Transverse colon (tissue), 4 donors: ENCODE measurements at regions not wholly inside any gene's neighbourhood (a gene's known extent, or its start where the extent isn't known, plus 50 kb on each side); places are given as distances from the start of the nearest gene placed in this dataset.
"Not testable (repeated sequence)": the region's sequence is repeated elsewhere in the genome, so short reads cannot be mapped to it uniquely, and the experiment has no call there.

Experiments
- DNase-seq: peaks from one replicate; pipeline ENCODE4 v3.0.0-alpha.2; 2019
- H3K27ac ChIP-seq, 4 donors: fragments of 200-600 bp; sonication (generic); 2 replicates each; pipeline ENCODE4 v1.5.1; 2016 to 2018; ENCODE audit warnings: inconsistent platforms in 4 of 4
- H3K27me3 ChIP-seq: fragments of 200-600 bp; sonication (generic); 2 replicates; pipeline ENCODE4 v1.5.1; 2017; ENCODE audit warnings: inconsistent platforms
- H3K36me3 ChIP-seq, 4 donors: fragments of 200-600 bp; sonication (generic); 2 replicates each; pipeline ENCODE4 v1.5.1; 2017 to 2019; ENCODE audit warnings: inconsistent platforms in 4 of 4
- H3K4me1 ChIP-seq, 4 donors: fragments of 200-600 bp; sonication (generic); 2 replicates each; pipeline ENCODE4 v1.5.1; 2017 to 2020; ENCODE audit warnings: inconsistent platforms in 4 of 4
- H3K4me3 ChIP-seq, 4 donors: fragments of 200-600 bp; sonication (generic); 1 replicate in 1 of 4; 2 replicates in 3 of 4; pipeline versions ENCODE4 v1.5.1 to v1.6.1; 2017 to 2019; ENCODE audit warnings: inconsistent platforms in 4 of 4
- H3K9me3 ChIP-seq, 2 donors: fragments of 200-600 bp; sonication (generic); 2 replicates each; pipeline ENCODE4 v1.5.1; 2017 to 2019; ENCODE audit warnings: inconsistent platforms in 2 of 2
- CTCF ChIP-seq, 5 experiments: fragments of 200-600 bp in 3 of 5; fragments of 450-650 bp in 2 of 5; sonication (generic) in 3 of 5; IDR thresholded peaks; 1 replicate in 2 of 5; 2 replicates in 3 of 5; pipeline ENCODE4 v1.5.1; 2016 to 2017; ENCODE audit warnings: antibody characterized with exemption in 5 of 5, inconsistent platforms in 3 of 5, mild to moderate bottlenecking in 2 of 5, moderate library complexity in 1 of 5
- EP300 ChIP-seq: sonication (generic); formaldehyde crosslinking; IDR thresholded peaks from one replicate; pipeline ENCODE4 v1.6.1; 2017; ENCODE audit warnings: antibody characterized with exemption, low read depth
- POLR2A ChIP-seq: fragments of 450-650 bp; IDR thresholded peaks from one replicate; pipeline ENCODE4 v1.6.1; 2016; ENCODE audit warnings: antibody characterized with exemption, mild to moderate bottlenecking, moderate library complexity
- POLR2AphosphoS5 ChIP-seq, 3 donors: sonication (generic); formaldehyde crosslinking; IDR thresholded peaks; one replicate each; pipeline ENCODE4 v1.6.1; 2016; ENCODE audit warnings: antibody characterized with exemption in 3 of 3
- WGBS, 2 donors: methylation state at CpG; one replicate each; pipeline ENCODE4 v1.1.5; 2018; ENCODE audit warnings: low coverage in 1 of 2; 5-methylcytosine and 5-hydroxymethylcytosine counted together
- in situ Hi-C, 4 donors: fragments of 200-750 bp; cut with MboI; loops; one replicate each; pipeline versions ENCODE4 v1.15.0 to v1.15.1; 2017; ENCODE audit warnings: low sequenced_read_pairs in 3 of 4, low pct_ligation_motif_present in 1 of 4, low pct_unique_long_range_greater_than_20kb in 1 of 4
- intact Hi-C: fragments of 100-400 bp; cut with DNase I; formaldehyde crosslinking; loops from one replicate; pipeline ENCODE4 v1.15.1; 2023; ENCODE audit warnings: low total_unique reads

- TF ChIP-seq CTCF (IDR thresholded peaks at IDR 0.05) (no peak), POLR2AphosphoS5 (IDR thresholded peaks at IDR 0.05) (no peak), POLR2A (no peak), EP300 (no peak)
- intact Hi-C loops (no loop called here), in situ Hi-C loops (no loop called here)
- DNase-seq = no peak
- no peak overlapping the region for H3K4me3 ChIP-seq
- 60 to 76% methylated on average over 2 to 7 of the region's 7 CpGs for WGBS, 2 donors
- H3K36me3 ChIP-seq = no peaks in the 10 kb centered on the region
- H3K27me3 ChIP-seq = no peaks in the 10 kb centered on the region
- no peaks in the 10 kb centered on the region for H3K9me3 ChIP-seq
- H3K4me1 ChIP-seq = no peaks in the 10 kb centered on the region
- no peak overlapping the region for H3K27ac ChIP-seq
Measured at GRCh38 chr13:100977841-100978240, 303.2 kb upstream of the TMTC4 start.

- H3K4me1 ChIP-seq = no peaks in the 10 kb centered on the region
- WGBS, 2 donors = 50 to 76% methylated on average over 1 to 2 of the region's 2 CpGs
- no peaks in the 10 kb centered on the region for H3K9me3 ChIP-seq
- no peaks in the 10 kb centered on the region for H3K36me3 ChIP-seq
- TF ChIP-seq POLR2A (no peak), EP300 (no peak), CTCF (IDR thresholded peaks at IDR 0.05) (no peak), POLR2AphosphoS5 (IDR thresholded peaks at IDR 0.05) (no peak)
- H3K27ac ChIP-seq = no peak overlapping the region
- in situ Hi-C loops = no loop called here
- H3K27me3 ChIP-seq = no peaks in the 10 kb centered on the region
- no peak for DNase-seq
- H3K4me3 ChIP-seq = no peak overlapping the region
- intact Hi-C loops = no loop called here
Measured at GRCh38 chr13:100976993-100977392, 302.4 kb upstream of the TMTC4 start.

DNA sequence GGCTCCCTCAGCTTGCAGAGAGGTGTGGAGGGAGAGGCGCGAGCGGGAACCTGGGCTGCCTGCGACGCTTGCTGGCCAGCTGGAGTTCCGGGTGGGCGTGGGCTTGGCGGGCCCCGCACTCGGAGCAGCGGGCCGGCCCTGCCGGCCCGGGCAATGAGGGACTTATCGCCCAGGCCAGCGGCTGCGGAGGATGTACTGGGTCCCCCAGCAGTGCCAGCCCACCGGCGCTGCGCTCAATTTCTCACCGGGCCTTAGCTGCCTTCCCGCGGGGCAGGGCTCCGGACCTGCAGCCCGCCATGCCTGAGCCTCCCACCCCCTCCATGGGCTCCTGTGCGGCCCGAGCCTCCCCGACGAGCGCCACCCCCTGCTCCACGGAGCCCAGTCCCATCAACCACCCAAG is 301.1 kb upstream of the TMTC4 start:
- intact Hi-C loops, in situ Hi-C loops, H3K4me1 ChIP-seq, H3K27ac ChIP-seq, H3K4me3 ChIP-seq, H3K36me3 ChIP-seq, H3K27me3 ChIP-seq, H3K9me3 ChIP-seq, DNase-seq: not testable (repeated sequence)
- 62% methylated on average over 16 of the region's 31 CpGs; no CpG with 5 or more reads in 1 of the 2 donors for WGBS, 2 donors

DNA sequence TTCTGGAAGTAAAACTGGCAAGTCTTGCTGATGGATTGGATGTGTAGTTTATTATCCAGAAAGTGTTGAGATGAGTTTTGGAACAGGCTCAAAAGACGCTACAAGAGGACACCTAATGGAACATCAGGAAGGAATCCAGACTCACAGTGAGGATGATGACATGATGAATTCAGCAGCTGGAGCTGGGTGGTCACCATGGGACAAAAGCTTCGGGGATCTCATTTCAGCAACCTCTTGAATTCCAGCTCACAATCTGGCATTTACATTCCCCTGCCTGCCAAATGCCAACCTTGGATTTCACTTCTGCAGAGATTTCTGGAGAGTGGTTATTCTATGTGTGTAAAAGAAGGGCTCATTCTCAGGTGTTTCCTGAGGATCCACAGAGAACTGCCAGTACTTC is 288.0 kb upstream of the TMTC4 start:
- no peak for DNase-seq
- Histone ChIP-seq H3K27me3 (no peaks in the 10 kb centered on the region), H3K27ac (no peak overlapping the region), H3K36me3 (no peaks in the 10 kb centered on the region), H3K4me1 (no peaks in the 10 kb centered on the region), H3K4me3 (no peak overlapping the region), H3K9me3 (no peaks in the 10 kb centered on the region)
- WGBS, 2 donors = 54% methylated on average over 2 of the region's 2 CpGs; no CpG with 5 or more reads in 1 of the 2 donors
- in situ Hi-C loops = no loop called here
- intact Hi-C loops = no loop called here
- no peak for TF ChIP-seq POLR2AphosphoS5 (IDR thresholded peaks at IDR 0.05)

DNA sequence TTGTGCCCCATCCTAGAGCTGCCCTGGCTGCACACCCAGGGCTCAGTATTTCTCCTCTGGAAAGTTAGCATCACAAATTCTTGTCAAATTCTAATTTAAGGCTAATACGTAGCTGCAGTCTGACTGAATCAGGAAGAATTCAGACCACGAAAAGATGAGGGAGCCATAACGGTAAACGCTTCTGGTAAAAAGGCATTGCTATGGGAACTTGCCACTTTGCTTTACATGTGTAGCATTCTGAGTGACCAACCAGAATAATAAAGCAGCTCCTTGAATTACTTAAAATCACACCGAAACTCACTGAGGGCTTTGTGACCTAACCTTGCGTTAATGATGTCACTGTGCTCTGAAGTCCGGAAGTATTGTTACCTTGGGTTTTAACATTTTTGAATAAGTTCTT is 286.6 kb upstream of the TMTC4 start:
- Histone ChIP-seq H3K9me3 (no peaks in the 10 kb centered on the region), H3K27me3 (no peaks in the 10 kb centered on the region), H3K4me3 (no peak overlapping the region), H3K36me3 (no peaks in the 10 kb centered on the region), H3K27ac (no peak overlapping the region), H3K4me1 (no peaks in the 10 kb centered on the region)
- WGBS, 2 donors = 89 to 91% methylated on average over 7 of the region's 7 CpGs
- no peak for DNase-seq
- intact Hi-C loops (no loop called here), in situ Hi-C loops (no loop called here)
- TF ChIP-seq CTCF (IDR thresholded peaks at IDR 0.05) (no peak), EP300 (no peak), POLR2A (no peak), POLR2AphosphoS5 (IDR thresholded peaks at IDR 0.05) (no peak)
